ENCODE measurements at regions not wholly inside any gene's neighbourhood (a gene's known extent, or its start where the extent isn't known, plus 50 kb on each side); places are given as distances from the start of the nearest gene placed in this dataset.

GRCh38 chr6:14873101-14873500 is 372.8 kb upstream of the JARID2 start:
- Histone ChIP-seq H2BK12ac (ENCODE audit: insufficient read length, low read depth, low read length) (no peak overlapping the region), H3K23me2 (ENCODE audit: insufficient read length, low read depth, low read length, poor library complexity, severe bottlenecking) (no peaks in the 10 kb centered on the region), H2AK5ac (ENCODE audit: insufficient read length, low read length) (no peak overlapping the region), H3K4me1 (ENCODE audit: insufficient read depth, low read length) (peaks cover 16% of the 10 kb centered on the region; the same call in 1 of the 2 replicates), H3K4ac (ENCODE audit: low read depth, low read length) (no peak overlapping the region), H3K14ac (ENCODE audit: insufficient read depth, low read length) (no peak overlapping the region), H3K18ac (ENCODE audit: insufficient read length, low read depth, low read length) (no peak overlapping the region), H3K23ac (ENCODE audit: insufficient read length, low read depth, low read length) (no peak overlapping the region), H2BK20ac (ENCODE audit: low read depth, low read length, poor library complexity, severe bottlenecking) (no peak overlapping the region), H3K79me2 (ENCODE audit: insufficient read depth, low read length) (no peaks in the 10 kb centered on the region; the same call in 1 of the 2 replicates), H3K79me1 (ENCODE audit: insufficient read depth, low read depth, low read length, poor library complexity, severe bottlenecking) (no peaks in the 10 kb centered on the region), H2AFZ (ENCODE audit: low read length) (no peak overlapping the region), H3T11ph (ENCODE audit: low read length) (no peak overlapping the region), H4K20me1 (ENCODE audit: control insufficient read depth, insufficient read depth, insufficient read length) (no peaks in the 10 kb centered on the region), H4K91ac (ENCODE audit: insufficient read length, low read depth, low read length) (no peak overlapping the region), H2BK15ac (ENCODE audit: low read depth, low read length) (no peak overlapping the region), H3K27ac (ENCODE audit: insufficient read length, low read depth, low read length) (no peak overlapping the region), H3K56ac (ENCODE audit: insufficient read length, low read depth, low read length) (no peak overlapping the region), H3K9me3 (ENCODE audit: control insufficient read depth, low read depth, low read length) (no peaks in the 10 kb centered on the region), H4K5ac (ENCODE audit: insufficient read length, low read depth, low read length) (no peak overlapping the region), H3K27me3 (ENCODE audit: insufficient read depth, low read length) (no peaks in the 10 kb centered on the region), H4K8ac (replicated peaks; ENCODE audit: insufficient read length, low read depth, low read length) (no peak overlapping the region), H3K9ac (ENCODE audit: extremely low read depth, insufficient read length, low read length) (no peak overlapping the region), H2BK5ac (ENCODE audit: insufficient read length, low read length) (no peak overlapping the region), H2BK120ac (ENCODE audit: low read depth, low read length, poor library complexity, severe bottlenecking) (no peak overlapping the region), H3K4me2 (ENCODE audit: insufficient read depth, insufficient read length, low read length) (no peak overlapping the region)
- no peaks in the 10 kb centered on the region; a peak in 1 of 7 replicates for H3K36me3 Mint-ChIP-seq (ENCODE audit: insufficient read depth in 1 of 3, low read depth in 3 of 3)
- no CpG with 5 or more reads among the region's 2 CpGs for WGBS (ENCODE audit: extremely low coverage, insufficient read length, low lambda C conversion rate)
- H3K27ac Mint-ChIP-seq: no peak overlapping the region; a peak in 1 of 7 replicates
- H3K27me3 Mint-ChIP-seq (ENCODE audit: low read depth): no peaks in the 10 kb centered on the region; the same call in 1 of the 2 replicates
- DNase-seq: no peak
- no peak overlapping the region for H3K4me3 Mint-ChIP-seq
- no peaks in the 10 kb centered on the region for H3K9me3 Mint-ChIP-seq
- H3K4me1 Mint-ChIP-seq: peaks cover 42 to 59% of the 10 kb centered on the region in 2 experiments
- no peak for TF ChIP-seq CTCF (conservative IDR thresholded peaks at IDR 0.05)
